HepG2 (cell line): ENCODE measurements at regions not wholly inside any gene's neighbourhood (a gene's known extent, or its start where the extent isn't known, plus 50 kb on each side); places are given as distances from the start of the nearest gene placed in this dataset.
A peak's percentile ranks its signal among the peaks of the same experiment; 100 is the strongest.

Experiments
- ATM ChIP-seq: fragments of 450-650 bp; IDR thresholded peaks from 2 replicates; pipeline ENCODE4 v1.7.1; 2017; ENCODE audit warnings: mild to moderate bottlenecking, borderline replicate concordance
- CHD2 ChIP-seq: IDR thresholded peaks from 2 replicates; pipeline ENCODE4 v1.6.1; 2011; ENCODE audit warnings: low read depth, low read length, improper control_type of control experiment
- DPF2 ChIP-seq: sonication (generic); formaldehyde crosslinking; IDR thresholded peaks from 2 replicates; pipeline ENCODE4 v1.4.0; 2020; ENCODE audit warnings: mild to moderate bottlenecking, low read depth, missing genetic modification reagents, borderline replicate concordance
- FOXC1 ChIP-seq: sonication (generic); formaldehyde crosslinking; IDR thresholded peaks from 2 replicates; pipeline ENCODE4 v1.8.0; 2022; ENCODE audit warnings: mild to moderate bottlenecking, missing genetic modification reagents, borderline replicate concordance
- HMG20B ChIP-seq: conservative IDR thresholded peaks from 2 replicates; pipeline ENCODE4 v1.6.1; 2016; ENCODE audit warnings: missing genetic modification reagents, missing compliant biosample characterization
- KDM2A ChIP-seq: sonication (generic); formaldehyde crosslinking; IDR thresholded peaks from 2 replicates; pipeline ENCODE4 v1.4.0; 2020; ENCODE audit warnings: low read depth, missing genetic modification reagents, borderline replicate concordance
- MAFF ChIP-seq: IDR thresholded peaks from 2 replicates; pipeline ENCODE4 v1.6.1; 2011; ENCODE audit warnings: low read depth, low read length, improper control_type of control experiment
- REL ChIP-seq: sonication (generic); formaldehyde crosslinking; conservative IDR thresholded peaks from 2 replicates; pipeline ENCODE4 v1.8.0; 2022; ENCODE audit warnings: mild to moderate bottlenecking, missing genetic modification reagents, moderate library complexity
- RELA ChIP-seq: sonication (generic); formaldehyde crosslinking; IDR thresholded peaks from 2 replicates; pipeline ENCODE4 v1.4.0; 2020; ENCODE audit warnings: missing genetic modification reagents
- RFX3 ChIP-seq: IDR thresholded peaks from 2 replicates; pipeline ENCODE4 v1.6.1; 2016; ENCODE audit warnings: missing biosample characterization, missing genetic modification reagents
- SP2 ChIP-seq: sonication (generic); formaldehyde crosslinking; IDR thresholded peaks from 2 replicates; pipeline ENCODE4 v1.5.1; 2020; ENCODE audit warnings: mild to moderate bottlenecking, missing genetic modification reagents
- SP5 ChIP-seq: IDR thresholded peaks from 2 replicates; pipeline ENCODE4 v1.6.1; 2016; ENCODE audit warnings: low read depth, borderline replicate concordance
- STAG1 ChIP-seq: sonication (generic); formaldehyde crosslinking; IDR thresholded peaks from 2 replicates; pipeline ENCODE4 v1.4.0; 2020; ENCODE audit warnings: missing genetic modification reagents
- ZNF256 ChIP-seq: sonication (generic); formaldehyde crosslinking; conservative IDR thresholded peaks from 2 replicates; pipeline ENCODE4 v1.4.0; 2020; ENCODE audit warnings: missing genetic modification reagents
- ZNF317 ChIP-seq: sonication (generic); formaldehyde crosslinking; IDR thresholded peaks from 2 replicates; pipeline ENCODE4 v1.5.0; 2020; ENCODE audit warnings: mild to moderate bottlenecking, missing genetic modification reagents
- ZNF350 ChIP-seq: sonication (generic); formaldehyde crosslinking; IDR thresholded peaks from 2 replicates; pipeline ENCODE4 v1.4.0; 2020; ENCODE audit warnings: mild to moderate bottlenecking, low read depth, missing genetic modification reagents, borderline replicate concordance
- ZNF460 ChIP-seq: sonication (generic); formaldehyde crosslinking; IDR thresholded peaks from 2 replicates; pipeline ENCODE4 v1.5.1; 2020; ENCODE audit warnings: missing genetic modification reagents, mild to moderate bottlenecking, borderline replicate concordance
- ZNF501 ChIP-seq: sonication (generic); formaldehyde crosslinking; IDR thresholded peaks from 2 replicates; pipeline ENCODE4 v1.5.1; 2020; ENCODE audit warnings: mild to moderate bottlenecking, moderate library complexity, missing genetic modification reagents
- ZNF660 ChIP-seq: sonication (generic); formaldehyde crosslinking; IDR thresholded peaks from 2 replicates; pipeline ENCODE4 v1.5.1; 2020; ENCODE audit warnings: mild to moderate bottlenecking, low read depth, missing genetic modification reagents, borderline replicate concordance
- ZSCAN29 ChIP-seq: sonication (generic); formaldehyde crosslinking; conservative IDR thresholded peaks from 2 replicates; pipeline ENCODE4 v1.4.0; 2020; ENCODE audit warnings: mild to moderate bottlenecking, missing genetic modification reagents
- TF ChIP-seq, protein P1 (sequence below), 2 experiments: sonication (generic) in 1 of 2; formaldehyde crosslinking in 1 of 2; IDR thresholded peaks; 2 replicates each; pipeline versions ENCODE4 v1.5.1 to v1.6.1; 2011 to 2020; ENCODE audit warnings: borderline replicate concordance in 1 of 2, low read depth in 1 of 2, low read length in 1 of 2, mild to moderate bottlenecking in 1 of 2, missing genetic modification reagents in 1 of 2, moderate library complexity in 1 of 2
- TF ChIP-seq, protein P2 (sequence below): sonication (generic); formaldehyde crosslinking; IDR thresholded peaks from one replicate; pipeline ENCODE4 v1.5.1; 2020; ENCODE audit warnings: mild to moderate bottlenecking, missing genetic modification reagents; ENCODE audit errors: not compliant biosample characterization

DNA sequence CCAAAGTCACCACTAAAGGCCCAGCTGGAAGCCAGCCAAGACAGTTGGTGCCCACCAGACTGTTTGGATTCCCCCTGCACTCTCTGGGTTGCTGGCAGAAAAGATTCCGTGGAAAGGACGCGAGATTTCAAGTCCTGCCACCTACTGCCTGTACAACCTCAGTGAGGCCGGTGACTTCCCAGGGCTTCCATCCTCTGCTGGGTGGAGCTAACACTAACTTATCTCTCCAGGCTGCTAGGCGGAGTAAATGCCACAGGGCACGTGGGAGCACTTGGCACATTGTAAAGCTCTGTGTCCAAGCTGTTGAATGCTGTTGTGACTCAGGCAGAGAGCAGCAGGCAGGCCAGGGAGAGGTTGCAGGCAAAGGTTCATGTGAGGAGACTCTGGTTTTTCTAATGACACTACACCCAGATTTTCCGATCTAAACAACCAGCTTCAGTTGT lies 50.9 kb upstream of the CDON start (continued):
- TF ChIP-seq, protein P1, sequence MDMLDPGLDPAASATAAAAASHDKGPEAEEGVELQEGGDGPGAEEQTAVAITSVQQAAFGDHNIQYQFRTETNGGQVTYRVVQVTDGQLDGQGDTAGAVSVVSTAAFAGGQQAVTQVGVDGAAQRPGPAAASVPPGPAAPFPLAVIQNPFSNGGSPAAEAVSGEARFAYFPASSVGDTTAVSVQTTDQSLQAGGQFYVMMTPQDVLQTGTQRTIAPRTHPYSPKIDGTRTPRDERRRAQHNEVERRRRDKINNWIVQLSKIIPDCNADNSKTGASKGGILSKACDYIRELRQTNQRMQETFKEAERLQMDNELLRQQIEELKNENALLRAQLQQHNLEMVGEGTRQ (IDR thresholded peaks at IDR 0.05; ENCODE audit: low read depth, low read length): peak; percentile 69
- TF ChIP-seq, protein P1 (CRISPR knock-in tag; IDR thresholded peaks at IDR 0.05; ENCODE audit: borderline replicate concordance): no peak
- TF ChIP-seq SP5 (CRISPR knock-in tag) (peak; percentile 74), ZNF460 (no peak), KDM2A (CRISPR knock-in tag) (peak; percentile 34; the same call in 1 of the 2 replicates), REL (no peak), ATM (no peak), ZNF256 (CRISPR knock-in tag) (no peak), ZNF317 (CRISPR knock-in tag) (no peak), ZSCAN29 (CRISPR knock-in tag) (no peak), DPF2 (CRISPR knock-in tag) (no peak), SP2 (CRISPR knock-in tag) (no peak), ZNF350 (CRISPR knock-in tag) (0 out of 2 replicates have a peak, but pooled peaks have one; percentile 22), FOXC1 (CRISPR knock-in tag) (no peak), RFX3 (CRISPR knock-in tag) (no peak), STAG1 (no peak), MAFF (no peak), RELA (CRISPR knock-in tag) (no peak), CHD2 (peak; percentile 75; the same call in 1 of the 2 replicates), ZNF660 (no peak), ZNF501 (CRISPR knock-in tag) (no peak), HMG20B (no peak)
- TF ChIP-seq, protein P2, sequence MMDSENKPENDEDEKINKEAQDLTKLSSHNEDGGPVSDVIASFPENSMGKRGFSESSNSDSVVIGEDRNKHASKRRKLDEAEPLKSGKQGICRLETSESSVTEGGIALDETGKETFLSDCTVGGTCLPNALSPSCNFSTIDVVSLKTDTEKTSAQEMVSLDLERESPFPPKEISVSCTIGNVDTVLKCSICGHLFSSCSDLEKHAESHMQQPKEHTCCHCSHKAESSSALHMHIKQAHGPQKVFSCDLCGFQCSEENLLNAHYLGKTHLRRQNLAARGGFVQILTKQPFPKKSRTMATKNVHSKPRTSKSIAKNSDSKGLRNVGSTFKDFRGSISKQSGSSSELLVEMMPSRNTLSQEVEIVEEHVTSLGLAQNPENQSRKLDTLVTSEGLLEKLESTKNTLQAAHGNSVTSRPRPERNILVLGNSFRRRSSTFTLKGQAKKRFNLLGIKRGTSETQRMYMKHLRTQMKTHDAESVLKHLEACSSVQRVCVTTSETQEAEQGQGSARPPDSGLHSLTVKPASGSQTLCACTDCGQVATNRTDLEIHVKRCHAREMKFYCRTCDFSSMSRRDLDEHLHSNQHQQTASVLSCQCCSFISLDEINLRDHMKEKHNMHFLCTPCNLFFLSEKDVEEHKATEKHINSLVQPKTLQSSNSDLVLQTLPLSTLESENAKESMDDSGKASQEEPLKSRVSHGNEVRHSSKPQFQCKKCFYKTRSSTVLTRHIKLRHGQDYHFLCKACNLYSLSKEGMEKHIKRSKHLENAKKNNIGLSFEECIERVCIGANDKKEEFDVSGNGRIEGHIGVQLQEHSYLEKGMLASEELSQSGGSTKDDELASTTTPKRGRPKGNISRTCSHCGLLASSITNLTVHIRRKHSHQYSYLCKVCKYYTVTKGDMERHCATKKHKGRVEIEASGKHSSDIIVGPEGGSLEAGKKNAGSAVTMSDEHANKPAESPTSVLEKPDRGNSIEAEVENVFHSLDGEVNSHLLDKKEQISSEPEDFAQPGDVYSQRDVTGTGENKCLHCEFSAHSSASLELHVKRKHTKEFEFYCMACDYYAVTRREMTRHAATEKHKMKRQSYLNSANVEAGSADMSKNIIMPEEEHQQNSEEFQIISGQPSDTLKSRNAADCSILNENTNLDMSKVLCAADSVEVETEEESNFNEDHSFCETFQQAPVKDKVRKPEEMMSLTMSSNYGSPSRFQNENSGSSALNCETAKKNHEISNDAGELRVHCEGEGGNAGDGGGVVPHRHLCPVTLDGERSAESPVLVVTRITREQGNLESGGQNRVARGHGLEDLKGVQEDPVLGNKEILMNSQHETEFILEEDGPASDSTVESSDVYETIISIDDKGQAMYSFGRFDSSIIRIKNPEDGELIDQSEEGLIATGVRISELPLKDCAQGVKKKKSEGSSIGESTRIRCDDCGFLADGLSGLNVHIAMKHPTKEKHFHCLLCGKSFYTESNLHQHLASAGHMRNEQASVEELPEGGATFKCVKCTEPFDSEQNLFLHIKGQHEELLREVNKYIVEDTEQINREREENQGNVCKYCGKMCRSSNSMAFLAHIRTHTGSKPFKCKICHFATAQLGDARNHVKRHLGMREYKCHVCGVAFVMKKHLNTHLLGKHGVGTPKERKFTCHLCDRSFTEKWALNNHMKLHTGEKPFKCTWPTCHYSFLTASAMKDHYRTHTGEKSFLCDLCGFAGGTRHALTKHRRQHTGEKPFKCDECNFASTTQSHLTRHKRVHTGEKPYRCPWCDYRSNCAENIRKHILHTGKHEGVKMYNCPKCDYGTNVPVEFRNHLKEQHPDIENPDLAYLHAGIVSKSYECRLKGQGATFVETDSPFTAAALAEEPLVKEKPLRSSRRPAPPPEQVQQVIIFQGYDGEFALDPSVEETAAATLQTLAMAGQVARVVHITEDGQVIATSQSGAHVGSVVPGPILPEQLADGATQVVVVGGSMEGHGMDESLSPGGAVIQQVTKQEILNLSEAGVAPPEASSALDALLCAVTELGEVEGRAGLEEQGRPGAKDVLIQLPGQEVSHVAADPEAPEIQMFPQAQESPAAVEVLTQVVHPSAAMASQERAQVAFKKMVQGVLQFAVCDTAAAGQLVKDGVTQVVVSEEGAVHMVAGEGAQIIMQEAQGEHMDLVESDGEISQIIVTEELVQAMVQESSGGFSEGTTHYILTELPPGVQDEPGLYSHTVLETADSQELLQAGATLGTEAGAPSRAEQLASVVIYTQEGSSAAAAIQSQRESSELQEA (CRISPR knock-in tag): no peak
